ENCODE measurements at regions not wholly inside any gene's neighbourhood (a gene's known extent, or its start where the extent isn't known, plus 50 kb on each side); places are given as distances from the start of the nearest gene placed in this dataset.
A peak's percentile ranks its signal among the peaks of the same experiment; 100 is the strongest.

DNA sequence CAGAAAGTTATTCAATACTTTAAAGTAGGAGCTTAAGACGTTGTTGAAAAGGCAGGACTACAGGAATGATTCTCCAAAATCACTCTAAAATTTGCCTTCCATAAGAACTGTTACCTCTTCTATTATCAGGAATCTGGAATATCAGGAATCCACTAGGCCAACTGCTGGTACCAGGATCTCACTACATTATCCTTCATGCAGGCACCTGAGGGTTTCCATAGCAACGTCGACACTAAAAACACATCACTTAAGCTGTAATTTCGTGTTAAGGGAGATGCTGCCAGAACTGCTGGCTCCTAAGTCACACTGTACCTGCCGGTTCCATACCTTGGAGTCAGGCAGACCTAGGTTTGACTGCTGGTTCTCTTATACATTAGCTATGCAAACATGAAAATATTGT lies 139.7 kb upstream of the C1orf87 start:
- Histone ChIP-seq H3K36me3 (ENCODE audit: insufficient read depth, low read length) (no peaks in the 10 kb centered on the region), H2AFZ (ENCODE audit: low read depth, low read length) (peak overlapping the region; percentile 1), H3K79me2 (replicated peaks; ENCODE audit: insufficient read depth, low read length) (no peaks in the 10 kb centered on the region), H3K9me3 (ENCODE audit: low read length) (no peaks in the 10 kb centered on the region), H3K9me2 (ENCODE audit: insufficient read depth, low read length) (no peaks in the 10 kb centered on the region), H3K9ac (ENCODE audit: low read length) (peak overlapping the region; percentile 9), H3F3A (ENCODE audit: insufficient read depth, low read length, poor library complexity, severe bottlenecking) (no peaks in the 10 kb centered on the region), H4K20me1 (ENCODE audit: insufficient read depth) (no peaks in the 10 kb centered on the region), H3K4me2 (ENCODE audit: low read length) (peak overlapping the region; percentile 50), H3K27ac (ENCODE audit: low read length) (peak overlapping the region; percentile 58), H3K4me3 (ENCODE audit: low read length) (peak overlapping the region; percentile 9), H3K27me3 (ENCODE audit: insufficient read depth, low read depth, low read length) (no peaks in the 10 kb centered on the region)
- TF ChIP-seq REST (IDR thresholded peaks at IDR 0.05; ENCODE audit: borderline replicate concordance) (peak; percentile 94), RAD21 (conservative IDR thresholded peaks at IDR 0.05) (peak; percentile 46), EP300 (conservative IDR thresholded peaks at IDR 0.05; ENCODE audit: poor library complexity, severe bottlenecking) (peak; percentile 64), EZH2 (IDR thresholded peaks at IDR 0.05; ENCODE audit: borderline replicate concordance, insufficient read depth, low read length, poor library complexity, severe bottlenecking) (no peak), TAF1 (IDR thresholded peaks at IDR 0.05; ENCODE audit: low read depth) (no peak), POLR2AphosphoS5 (IDR thresholded peaks at IDR 0.05) (peak; percentile 67), MXI1 (conservative IDR thresholded peaks at IDR 0.05; ENCODE audit: poor library complexity, severe bottlenecking) (no peak)
- TF ChIP-seq, protein P1, sequence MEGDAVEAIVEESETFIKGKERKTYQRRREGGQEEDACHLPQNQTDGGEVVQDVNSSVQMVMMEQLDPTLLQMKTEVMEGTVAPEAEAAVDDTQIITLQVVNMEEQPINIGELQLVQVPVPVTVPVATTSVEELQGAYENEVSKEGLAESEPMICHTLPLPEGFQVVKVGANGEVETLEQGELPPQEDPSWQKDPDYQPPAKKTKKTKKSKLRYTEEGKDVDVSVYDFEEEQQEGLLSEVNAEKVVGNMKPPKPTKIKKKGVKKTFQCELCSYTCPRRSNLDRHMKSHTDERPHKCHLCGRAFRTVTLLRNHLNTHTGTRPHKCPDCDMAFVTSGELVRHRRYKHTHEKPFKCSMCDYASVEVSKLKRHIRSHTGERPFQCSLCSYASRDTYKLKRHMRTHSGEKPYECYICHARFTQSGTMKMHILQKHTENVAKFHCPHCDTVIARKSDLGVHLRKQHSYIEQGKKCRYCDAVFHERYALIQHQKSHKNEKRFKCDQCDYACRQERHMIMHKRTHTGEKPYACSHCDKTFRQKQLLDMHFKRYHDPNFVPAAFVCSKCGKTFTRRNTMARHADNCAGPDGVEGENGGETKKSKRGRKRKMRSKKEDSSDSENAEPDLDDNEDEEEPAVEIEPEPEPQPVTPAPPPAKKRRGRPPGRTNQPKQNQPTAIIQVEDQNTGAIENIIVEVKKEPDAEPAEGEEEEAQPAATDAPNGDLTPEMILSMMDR (IDR thresholded peaks at IDR 0.05; ENCODE audit: poor library complexity, severe bottlenecking) = peak; percentile 42

GRCh38 chr1:60196026-60196425 lies 122.5 kb upstream of the C1orf87 start:
- no peaks in the 10 kb centered on the region for H3K9me2 ChIP-seq (ENCODE audit: insufficient read depth, low read length)
- no peaks in the 10 kb centered on the region for H3K36me3 ChIP-seq (ENCODE audit: insufficient read depth, low read length)
- no peaks in the 10 kb centered on the region for H3K79me2 ChIP-seq (replicated peaks; ENCODE audit: insufficient read depth, low read length)

More at GRCh38 chr1:60196026-60196425, 122.5 kb upstream of the C1orf87 start:
- Histone ChIP-seq H4K20me1 (ENCODE audit: insufficient read depth) (no peaks in the 10 kb centered on the region), H3K4me3 (ENCODE audit: low read length) (no peak overlapping the region), H3K4me2 (ENCODE audit: low read length) (no peak overlapping the region), H2AFZ (ENCODE audit: low read depth, low read length) (no peak overlapping the region), H3K27me3 (ENCODE audit: insufficient read depth, low read depth, low read length) (no peaks in the 10 kb centered on the region), H3K27ac (ENCODE audit: low read length) (no peak overlapping the region), H3K9me3 (ENCODE audit: low read length) (no peaks in the 10 kb centered on the region), H3K9ac (ENCODE audit: low read length) (no peak overlapping the region), H3F3A (ENCODE audit: insufficient read depth, low read length, poor library complexity, severe bottlenecking) (no peaks in the 10 kb centered on the region)
- TF ChIP-seq SMC3 (conservative IDR thresholded peaks at IDR 0.05; ENCODE audit: poor library complexity) (no peak), MXI1 (conservative IDR thresholded peaks at IDR 0.05; ENCODE audit: poor library complexity, severe bottlenecking) (no peak), EZH2 (IDR thresholded peaks at IDR 0.05; ENCODE audit: borderline replicate concordance, insufficient read depth, low read length, poor library complexity, severe bottlenecking) (no peak), RAD21 (conservative IDR thresholded peaks at IDR 0.05) (no peak), REST (IDR thresholded peaks at IDR 0.05; ENCODE audit: borderline replicate concordance) (no peak), POLR2AphosphoS5 (IDR thresholded peaks at IDR 0.05) (no peak), EP300 (conservative IDR thresholded peaks at IDR 0.05; ENCODE audit: poor library complexity, severe bottlenecking) (no peak), TAF1 (IDR thresholded peaks at IDR 0.05; ENCODE audit: low read depth) (no peak)
- TF ChIP-seq, protein P1 (IDR thresholded peaks at IDR 0.05; ENCODE audit: poor library complexity, severe bottlenecking) = no peak
